KG1 (cell line): ENCODE measurements at regions not wholly inside any gene's neighbourhood (a gene's known extent, or its start where the extent isn't known, plus 50 kb on each side); places are given as distances from the start of the nearest gene placed in this dataset.

Experiments used
- DNase-seq: peaks from one replicate; lab custom pipeline; 2025; lab: John Stamatoyannopoulos, UW

GRCh38 chr2:4499316-4500030, 796.1 kb downstream of the DCDC2C start:
- no peak for DNase-seq

- DNase-seq, result no peak
These were observed 798.1 kb downstream of the DCDC2C start for GRCh38 chr2:4501525-4501924.

- DNase-seq, result no peak
These were observed 799.0 kb downstream of the DCDC2C start for GRCh38 chr2:4502230-4502843.

GRCh38 chr2:4507661-4508060, 804.3 kb downstream of the DCDC2C start:
- no peak for DNase-seq

DNA sequence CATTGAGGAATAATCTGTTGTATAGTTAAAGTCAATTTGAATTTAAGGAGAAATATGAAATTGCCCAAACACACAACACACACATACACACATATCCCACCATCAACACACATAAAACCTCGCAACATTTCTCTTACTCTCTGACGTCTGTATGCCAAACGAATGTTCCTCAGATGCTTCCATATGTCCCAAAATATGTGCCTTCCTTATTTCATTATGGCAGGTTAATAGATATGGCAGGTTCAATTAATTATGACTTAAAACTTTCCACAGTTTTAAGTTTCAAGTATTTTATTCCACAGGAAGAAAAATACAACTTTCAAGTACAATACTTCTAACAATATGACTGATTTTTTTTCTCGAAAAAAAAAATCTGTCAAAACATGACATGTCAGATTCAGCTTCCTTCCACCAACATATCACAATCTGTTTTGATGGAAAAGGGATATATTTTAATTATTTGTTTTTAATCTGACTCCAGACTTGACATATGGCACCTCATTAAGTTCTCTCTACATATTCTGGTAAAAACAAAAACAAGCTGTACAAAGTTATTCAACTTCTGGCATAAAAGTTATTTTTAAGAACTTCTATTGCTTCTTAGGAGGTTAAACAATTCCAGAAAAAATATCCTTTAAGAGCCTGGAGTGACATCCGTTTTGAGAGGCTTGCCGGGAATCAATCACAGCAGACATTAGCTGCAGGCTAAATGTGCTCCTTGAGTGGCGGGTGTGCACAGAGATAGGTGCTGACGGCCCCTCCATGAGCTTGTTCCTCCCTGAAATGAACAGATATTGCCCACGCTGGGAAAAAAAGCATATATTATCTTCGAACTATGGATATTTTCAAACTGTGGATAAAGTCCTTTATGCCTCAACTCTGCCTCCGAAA, 812.7 kb downstream of the DCDC2C start:
- DNase-seq, result no peak

- no peak for DNase-seq
These were observed 815.2 kb downstream of the DCDC2C start for GRCh38 chr2:4518596-4518995.

- DNase-seq, result no peak
These were observed 819.4 kb downstream of the DCDC2C start for GRCh38 chr2:4522498-4523421.

- no peak for DNase-seq
These were observed 824.0 kb downstream of the DCDC2C start for GRCh38 chr2:4527416-4527815.

- no peak for DNase-seq
These were observed 824.9 kb downstream of the DCDC2C start for GRCh38 chr2:4528246-4528645.

DNA sequence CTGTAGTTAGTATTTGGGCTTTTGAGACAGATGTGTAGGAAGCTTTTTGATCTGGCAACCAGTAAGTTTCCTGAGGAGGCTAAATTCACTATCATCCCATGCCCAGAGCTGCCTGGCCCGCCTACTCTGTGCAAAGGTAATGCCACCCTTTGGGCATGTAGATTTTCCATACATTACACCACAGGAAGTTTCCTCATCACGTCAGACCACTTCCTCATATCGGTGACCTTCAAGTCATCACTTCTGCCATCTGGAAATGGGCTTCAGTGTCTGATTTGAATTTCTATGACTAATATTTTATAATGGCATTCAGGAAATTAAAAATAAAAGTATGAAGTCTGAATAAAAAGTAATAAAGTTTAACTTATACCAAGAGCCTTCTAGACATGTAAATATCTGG, 825.4 kb downstream of the DCDC2C start:
- DNase-seq, result no peak

DNA sequence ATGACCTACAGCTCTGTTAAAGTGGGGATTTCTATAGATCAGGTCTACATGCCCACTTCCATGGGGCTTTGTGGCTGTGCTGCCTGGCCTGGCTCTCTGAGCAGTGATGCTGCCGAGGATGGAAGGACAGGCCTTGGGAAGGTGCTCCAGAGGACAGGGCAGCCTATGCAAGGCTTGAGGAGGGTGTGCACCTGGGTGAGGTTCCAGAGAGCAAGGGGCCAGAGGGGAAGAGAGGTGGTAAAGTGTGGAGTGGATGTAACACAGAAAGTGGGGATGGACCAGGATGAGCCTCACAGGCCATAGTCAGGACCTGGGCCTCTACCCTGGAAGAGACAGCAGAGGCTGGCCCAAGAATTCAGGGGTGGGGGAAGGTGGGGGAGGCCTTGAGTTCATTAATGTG, 826.4 kb downstream of the DCDC2C start:
- DNase-seq, result no peak

DNA sequence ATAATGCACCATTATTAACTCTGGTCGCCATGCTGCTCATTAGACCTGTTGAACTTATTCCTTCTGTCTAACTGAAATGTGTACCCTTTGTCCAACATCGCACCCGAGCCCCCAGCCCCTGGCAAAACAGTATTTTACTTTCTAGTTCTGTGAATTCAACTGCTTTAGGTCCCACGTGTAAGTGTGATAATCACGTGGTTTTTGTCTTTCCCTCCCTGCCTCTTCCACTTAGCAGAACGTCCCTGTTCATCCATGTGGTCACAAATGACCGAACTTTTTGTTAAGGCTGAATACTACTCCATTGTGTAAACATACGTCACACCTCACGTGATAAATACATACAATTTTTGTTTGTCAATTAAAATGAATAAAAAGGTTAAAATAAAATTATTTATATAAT, 826.9 kb downstream of the DCDC2C start:
- DNase-seq, result no peak

- no peak for DNase-seq
These were observed 830.4 kb downstream of the DCDC2C start for GRCh38 chr2:4533806-4534205.

DNA sequence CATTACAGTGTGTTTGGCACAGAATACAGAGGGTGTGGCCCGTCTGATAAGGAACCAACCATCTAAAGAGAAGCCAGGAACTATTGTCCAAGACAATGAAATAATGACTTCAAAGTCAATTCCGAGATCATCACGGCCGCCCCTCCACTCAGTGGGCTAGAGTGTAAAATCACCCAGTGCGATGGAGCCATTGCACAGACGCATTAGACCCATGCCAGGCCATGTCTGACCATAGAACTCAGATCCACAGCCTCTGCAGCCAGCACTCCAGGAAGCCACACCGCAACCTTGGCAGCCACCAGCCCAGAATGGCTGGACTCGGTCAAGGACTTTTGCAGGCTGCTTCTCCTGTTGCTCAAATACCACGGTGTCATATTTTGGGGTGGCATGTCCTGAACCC, 835.7 kb downstream of the DCDC2C start:
- no peak for DNase-seq

- DNase-seq, result no peak
These were observed 846.4 kb downstream of the DCDC2C start for GRCh38 chr2:4549666-4550210.

GRCh38 chr2:4551691-4552474, 848.5 kb downstream of the DCDC2C start:
- no peak for DNase-seq

GRCh38 chr2:4553241-4553640, 849.9 kb downstream of the DCDC2C start:
- DNase-seq, result no peak

DNA sequence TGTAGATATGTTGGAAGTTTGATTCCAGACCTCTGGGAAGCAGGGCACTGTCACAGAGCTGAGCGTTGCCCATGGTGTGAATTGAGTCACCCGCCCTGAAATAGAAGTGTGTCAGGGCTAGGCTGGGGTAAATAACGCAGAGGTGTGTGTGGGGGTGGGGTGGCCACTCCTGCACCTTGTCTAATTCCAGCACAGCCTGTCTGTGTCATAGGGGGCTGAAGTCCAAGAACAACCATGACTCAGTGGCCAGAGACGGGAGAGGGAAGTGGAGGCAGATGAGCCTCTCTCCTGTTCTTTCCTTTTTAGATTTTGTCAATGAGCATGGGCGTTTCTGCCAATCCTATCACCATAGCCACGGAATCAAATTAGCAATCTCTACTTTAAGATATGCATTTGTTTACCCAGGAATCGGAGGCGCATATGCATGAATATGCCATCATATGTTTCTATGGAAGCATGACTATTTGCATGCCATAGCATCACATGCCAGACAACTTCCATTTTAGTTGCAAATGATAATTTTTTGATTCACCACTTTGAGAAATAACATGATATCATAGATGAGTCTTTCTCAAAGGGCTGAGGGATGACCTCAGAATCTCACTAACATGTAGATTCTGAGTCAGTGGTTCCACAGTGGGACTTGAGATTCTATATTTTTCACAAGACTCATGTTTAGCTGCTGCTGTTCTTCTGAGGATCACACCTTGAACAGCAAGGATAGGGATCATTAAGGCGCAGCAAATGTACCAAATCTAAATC, 852.9 kb downstream of the DCDC2C start:
- DNase-seq, result no peak

DNA sequence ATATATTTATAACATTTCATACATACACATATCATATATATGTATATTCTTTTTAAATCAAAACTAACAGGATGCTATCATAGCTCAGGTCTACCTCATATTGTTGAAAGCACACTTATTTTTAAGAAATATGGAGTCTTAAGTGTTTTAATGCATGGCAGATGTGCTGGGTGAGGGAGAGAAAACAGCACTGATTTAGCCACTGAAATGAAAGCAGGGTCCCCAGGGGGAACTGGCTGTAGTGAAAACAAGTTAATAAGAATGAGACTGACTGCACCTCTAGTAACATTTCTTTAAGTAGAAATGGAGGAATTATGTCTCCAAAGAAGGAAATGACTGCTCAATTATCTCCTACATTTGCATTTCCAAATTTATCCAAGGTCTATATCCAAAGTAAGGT, 857.8 kb downstream of the DCDC2C start:
- no peak for DNase-seq

GRCh38 chr2:4576075-4576474, 872.7 kb downstream of the DCDC2C start:
- DNase-seq, result no peak
